CD8-positive, alpha-beta memory T cell (primary cell): ENCODE measurements at regions not wholly inside any gene's neighbourhood (a gene's known extent, or its start where the extent isn't known, plus 50 kb on each side); places are given as distances from the start of the nearest gene placed in this dataset.

Experiments
- CTCF ChIA-PET: fragments of 350-600 bp; sonication (Branson Sonifier 250); formaldehyde crosslinking; loops from one replicate; lab custom pipeline; 2021; ENCODE audit warnings: antibody characterized with exemption; lab: Charles Lee
- POLR2A ChIA-PET: fragments of 350-600 bp; sonication (Branson Sonifier 250); formaldehyde crosslinking; loops from one replicate; lab custom pipeline; 2021; ENCODE audit warnings: antibody characterized with exemption; lab: Charles Lee
- DNase-seq, 5 donors: peaks; one replicate each; pipeline versions ENCODE4 v3.0.0 to v3.0.0-alpha.2; 2020 to 2022; ENCODE audit warnings: mixed read lengths in 1 of 5
- H3K27ac ChIP-seq: one replicate; pipeline ENCODE4 v1.7.0; 2013; ENCODE audit warnings: low read depth, mild to moderate bottlenecking, low read length, moderate library complexity
- H3K27me3 ChIP-seq: 2 replicates; pipeline ENCODE4 v1.7.0; 2013; ENCODE audit warnings: low read length, mild to moderate bottlenecking; ENCODE audit not compliant: insufficient read depth, poor library complexity, severe bottlenecking
- H3K36me3 ChIP-seq: 2 replicates; pipeline ENCODE4 v1.7.0; 2013; ENCODE audit warnings: mild to moderate bottlenecking, low read length, moderate library complexity; ENCODE audit not compliant: insufficient read depth
- H3K4me1 ChIP-seq: 2 replicates; pipeline ENCODE4 v1.7.0; 2013; ENCODE audit warnings: mild to moderate bottlenecking, low read length, moderate library complexity; ENCODE audit not compliant: insufficient read depth
- H3K4me3 ChIP-seq: 2 replicates; pipeline ENCODE4 v1.7.0; 2013; ENCODE audit warnings: mild to moderate bottlenecking, low read length
- H3K9me3 ChIP-seq: 2 replicates; pipeline ENCODE4 v1.7.0; 2013; ENCODE audit warnings: mild to moderate bottlenecking, low read length
- H3K27ac Mint-ChIP-seq, 8 donors: one replicate each; pipeline ENCODE4 v1.8.0; 2020 to 2021; ENCODE audit warnings: mixed read lengths in 8 of 8, mild to moderate bottlenecking in 6 of 8, inconsistent platforms in 3 of 8, moderate library complexity in 3 of 8
- H3K27me3 Mint-ChIP-seq, 2 donors: one replicate each; pipeline ENCODE4 v1.8.0; 2020 to 2021; ENCODE audit warnings: mixed read lengths in 2 of 2, mild to moderate bottlenecking in 1 of 2, moderate library complexity in 1 of 2
- H3K36me3 Mint-ChIP-seq, 3 donors: one replicate each; pipeline ENCODE4 v1.8.0; 2020 to 2021; ENCODE audit warnings: mixed read lengths in 3 of 3, inconsistent platforms in 1 of 3, mild to moderate bottlenecking in 1 of 3
- H3K4me1 Mint-ChIP-seq, 3 donors: one replicate each; pipeline ENCODE4 v1.8.0; 2020 to 2021; ENCODE audit warnings: mixed read lengths in 3 of 3, inconsistent platforms in 1 of 3, mild to moderate bottlenecking in 1 of 3
- H3K4me3 Mint-ChIP-seq, 7 donors: one replicate each; pipeline ENCODE4 v1.8.0; 2020 to 2021; ENCODE audit warnings: mixed read lengths in 7 of 7, mild to moderate bottlenecking in 6 of 7, moderate library complexity in 4 of 7, inconsistent platforms in 2 of 7
- H3K9me3 Mint-ChIP-seq, 5 donors: one replicate each; pipeline ENCODE4 v1.8.0; 2020 to 2022; ENCODE audit warnings: mixed read lengths in 5 of 5, mild to moderate bottlenecking in 3 of 5, moderate library complexity in 2 of 5, inconsistent platforms in 1 of 5

GRCh38 chr6:53985366-53985765 is 125.9 kb upstream of the MLIP start:
- Histone ChIP-seq H3K4me1 (no peaks in the 10 kb centered on the region), H3K27ac (no peak overlapping the region), H3K36me3 (no peaks in the 10 kb centered on the region), H3K9me3 (no peaks in the 10 kb centered on the region), H3K4me3 (no peak overlapping the region), H3K27me3 (no peaks in the 10 kb centered on the region)
- CTCF ChIA-PET, result no interaction called here
- no peak overlapping the region for H3K4me3 Mint-ChIP-seq
- no peaks in the 10 kb centered on the region for H3K9me3 Mint-ChIP-seq
- H3K27ac Mint-ChIP-seq, result no peak overlapping the region
- H3K27me3 Mint-ChIP-seq, result peaks cover 3 to 7% of the 10 kb centered on the region in 2 donors
- POLR2A ChIA-PET, result no interaction called here
- no peak for DNase-seq
- no peaks in the 10 kb centered on the region for H3K36me3 Mint-ChIP-seq
- H3K4me1 Mint-ChIP-seq, result no peaks in the 10 kb centered on the region

DNA sequence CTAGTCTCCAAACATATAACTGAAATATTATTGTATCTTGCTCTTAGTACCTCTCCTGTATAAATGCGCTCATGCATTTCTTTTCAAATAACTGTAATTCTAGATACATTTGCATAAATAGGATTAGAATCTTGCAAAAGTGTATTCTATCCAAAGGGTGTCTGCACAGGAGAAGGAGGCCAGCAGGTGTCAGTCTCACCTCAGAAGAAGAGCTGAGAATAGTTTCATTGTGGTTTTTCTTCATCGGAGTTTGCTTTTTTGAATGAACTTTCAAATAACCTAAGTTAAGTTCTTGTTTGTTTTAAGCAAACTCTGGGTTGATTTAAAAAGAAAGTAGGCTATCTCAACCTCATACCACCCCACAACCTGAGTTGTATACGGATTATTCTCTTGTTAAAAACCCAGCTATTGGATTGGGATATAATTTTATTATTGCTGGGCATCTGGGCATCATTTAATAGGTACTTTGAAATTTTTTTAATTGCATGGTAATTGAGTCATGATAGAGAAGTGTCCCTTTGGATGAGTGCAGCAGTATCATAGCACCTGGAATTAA is 125.0 kb upstream of the MLIP start:
- H3K36me3 Mint-ChIP-seq, result no peaks in the 10 kb centered on the region
- H3K27ac ChIP-seq, result no peak overlapping the region
- no peak overlapping the region for H3K27ac Mint-ChIP-seq
- H3K27me3 Mint-ChIP-seq, result peaks cover 1 to 3% of the 10 kb centered on the region in 2 donors
- no peaks in the 10 kb centered on the region for H3K4me1 ChIP-seq
- H3K4me1 Mint-ChIP-seq, result no peaks in the 10 kb centered on the region
- no peak overlapping the region for H3K4me3 ChIP-seq
- DNase-seq, result no peak
- ChIA-PET POLR2A (no interaction called here), CTCF (interaction anchor here (0.8 kb wide), 1 partner anchor 11 kb away, joined by 3 read pairs; no protein-coding TSS in a partner anchor)
- H3K36me3 ChIP-seq, result no peaks in the 10 kb centered on the region
- no peaks in the 10 kb centered on the region for H3K27me3 ChIP-seq
- no peaks in the 10 kb centered on the region for H3K9me3 ChIP-seq
- no peak overlapping the region for H3K4me3 Mint-ChIP-seq
- no peaks in the 10 kb centered on the region for H3K9me3 Mint-ChIP-seq

DNA sequence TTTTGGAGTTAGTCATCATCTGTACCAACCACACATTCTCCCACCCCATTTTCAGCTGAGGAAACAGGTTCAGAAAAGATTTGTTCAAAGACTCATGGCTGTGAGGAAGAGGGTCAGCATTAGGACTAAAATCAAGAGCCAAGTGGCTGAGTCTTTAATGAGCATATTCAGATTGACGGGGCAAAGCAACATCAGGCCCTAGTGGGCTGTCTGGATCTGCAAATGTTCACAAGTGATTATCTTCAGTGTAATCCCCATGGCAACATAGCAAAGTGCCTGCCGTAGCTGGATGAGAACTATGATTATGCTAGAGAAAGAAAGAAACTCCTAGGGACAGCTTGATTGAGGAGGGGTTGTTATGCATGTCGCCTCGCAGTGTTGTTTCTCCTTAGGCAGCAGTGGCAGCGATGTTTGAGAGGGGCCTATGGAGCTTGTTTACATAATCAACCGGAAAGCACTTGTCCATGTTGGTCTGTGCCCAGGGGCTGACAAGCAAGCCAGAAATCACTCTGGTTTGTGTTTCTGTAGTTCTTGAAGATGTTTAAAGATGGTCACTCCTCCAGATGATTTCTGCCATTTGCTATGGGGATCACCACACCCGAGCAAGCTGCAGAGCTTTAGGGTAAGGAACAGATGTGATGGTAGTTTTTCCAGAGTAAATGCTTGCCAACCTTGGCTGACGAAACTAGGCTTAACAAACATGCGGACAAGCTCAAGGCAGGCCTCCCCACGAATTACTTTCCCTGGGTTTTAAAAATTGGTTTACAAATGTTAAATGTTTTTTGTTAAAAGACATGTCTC is 124.3 kb upstream of the MLIP start:
- Mint-ChIP-seq H3K4me1 (no peaks in the 10 kb centered on the region), H3K36me3 (no peaks in the 10 kb centered on the region), H3K27ac (no peak overlapping the region), H3K27me3 (peaks cover 0 to 3% of the 10 kb centered on the region in 2 donors), H3K4me3 (no peak overlapping the region), H3K9me3 (no peaks in the 10 kb centered on the region)
- no peak for DNase-seq
- H3K27me3 ChIP-seq, result no peaks in the 10 kb centered on the region
- H3K9me3 ChIP-seq, result no peaks in the 10 kb centered on the region
- POLR2A ChIA-PET, result no interaction called here
- no peaks in the 10 kb centered on the region for H3K4me1 ChIP-seq
- no peaks in the 10 kb centered on the region for H3K36me3 ChIP-seq
- CTCF ChIA-PET, result interaction anchor here (0.8 kb wide), 1 partner anchor 11 kb away, joined by 3 read pairs; no protein-coding TSS in a partner anchor
- no peak overlapping the region for H3K4me3 ChIP-seq
- H3K27ac ChIP-seq, result no peak overlapping the region

- CTCF ChIA-PET, result no interaction called here
- DNase-seq, result no peak
- H3K27me3 Mint-ChIP-seq, result peaks cover 0 to 3% of the 10 kb centered on the region in 2 donors
- Histone ChIP-seq H3K27me3 (no peaks in the 10 kb centered on the region), H3K27ac (no peak overlapping the region), H3K9me3 (no peaks in the 10 kb centered on the region), H3K36me3 (no peaks in the 10 kb centered on the region), H3K4me1 (no peaks in the 10 kb centered on the region), H3K4me3 (no peak overlapping the region)
- POLR2A ChIA-PET, result no interaction called here
- H3K4me3 Mint-ChIP-seq, result no peak overlapping the region
- no peak overlapping the region for H3K27ac Mint-ChIP-seq
- H3K9me3 Mint-ChIP-seq, result no peaks in the 10 kb centered on the region
- no peaks in the 10 kb centered on the region for H3K4me1 Mint-ChIP-seq
- no peaks in the 10 kb centered on the region for H3K36me3 Mint-ChIP-seq
Observed at GRCh38 chr6:53987522-53987888, 123.7 kb upstream of the MLIP start.

DNA sequence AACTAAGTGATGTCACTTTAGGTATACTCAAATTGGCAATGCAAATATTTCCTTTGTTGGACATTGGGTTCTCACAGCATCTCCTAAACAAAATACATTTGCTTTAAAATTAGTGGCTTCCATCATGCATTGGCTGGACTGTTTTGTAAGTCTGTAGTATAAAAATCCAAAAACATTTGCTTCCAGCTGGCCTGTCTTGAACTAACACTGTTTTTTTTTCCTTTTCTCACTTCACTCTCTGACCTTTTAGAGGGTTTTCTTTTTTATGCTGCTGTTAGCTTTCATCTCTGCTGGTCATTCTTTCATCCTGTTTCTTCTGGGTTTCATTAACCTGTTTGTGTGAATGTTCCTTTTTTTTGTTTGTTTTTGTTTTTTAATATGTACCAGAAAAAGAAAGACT is 121.7 kb upstream of the MLIP start:
- no peak overlapping the region for H3K27ac ChIP-seq
- H3K27me3 ChIP-seq, result no peaks in the 10 kb centered on the region
- H3K27ac Mint-ChIP-seq, result no peak overlapping the region
- no peak overlapping the region for H3K4me3 Mint-ChIP-seq
- no peaks in the 10 kb centered on the region for H3K9me3 Mint-ChIP-seq
- no peaks in the 10 kb centered on the region for H3K4me1 Mint-ChIP-seq
- H3K4me3 ChIP-seq, result no peak overlapping the region
- DNase-seq, result no peak
- no peaks in the 10 kb centered on the region for H3K36me3 Mint-ChIP-seq
- H3K36me3 ChIP-seq, result no peaks in the 10 kb centered on the region
- H3K27me3 Mint-ChIP-seq, result no peaks in the 10 kb centered on the region
- no peaks in the 10 kb centered on the region for H3K4me1 ChIP-seq
- ChIA-PET POLR2A (no interaction called here), CTCF (no interaction called here)
- H3K9me3 ChIP-seq, result no peaks in the 10 kb centered on the region

DNA sequence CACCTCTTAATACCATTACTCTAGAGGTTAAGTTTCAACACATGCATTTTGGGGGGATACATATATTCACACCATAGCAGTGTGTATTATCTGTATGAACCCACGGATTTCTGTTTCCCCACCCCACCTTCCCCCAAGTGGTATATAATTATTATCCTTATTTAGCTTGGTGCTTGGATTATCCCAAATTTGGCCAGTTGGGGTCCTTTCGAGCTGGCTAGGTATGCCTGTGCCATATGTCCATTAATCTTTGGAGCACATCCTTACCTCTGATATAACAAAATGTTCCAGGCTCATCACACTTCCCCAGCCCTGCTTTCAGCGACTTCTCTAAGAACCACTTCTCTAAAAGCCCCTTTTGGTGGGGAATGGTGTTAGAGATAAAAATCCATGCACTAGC is 118.7 kb upstream of the MLIP start:
- Histone ChIP-seq H3K9me3 (no peaks in the 10 kb centered on the region), H3K36me3 (no peaks in the 10 kb centered on the region), H3K4me1 (no peaks in the 10 kb centered on the region), H3K27ac (no peak overlapping the region), H3K27me3 (no peaks in the 10 kb centered on the region), H3K4me3 (no peak overlapping the region)
- ChIA-PET CTCF (no interaction called here), POLR2A (no interaction called here)
- no peaks in the 10 kb centered on the region for H3K36me3 Mint-ChIP-seq
- no peaks in the 10 kb centered on the region for H3K4me1 Mint-ChIP-seq
- peaks cover 0 to 6% of the 10 kb centered on the region in 2 donors for H3K27me3 Mint-ChIP-seq
- no peak for DNase-seq
- H3K4me3 Mint-ChIP-seq, result no peak overlapping the region
- no peak overlapping the region for H3K27ac Mint-ChIP-seq
- no peaks in the 10 kb centered on the region for H3K9me3 Mint-ChIP-seq

DNA sequence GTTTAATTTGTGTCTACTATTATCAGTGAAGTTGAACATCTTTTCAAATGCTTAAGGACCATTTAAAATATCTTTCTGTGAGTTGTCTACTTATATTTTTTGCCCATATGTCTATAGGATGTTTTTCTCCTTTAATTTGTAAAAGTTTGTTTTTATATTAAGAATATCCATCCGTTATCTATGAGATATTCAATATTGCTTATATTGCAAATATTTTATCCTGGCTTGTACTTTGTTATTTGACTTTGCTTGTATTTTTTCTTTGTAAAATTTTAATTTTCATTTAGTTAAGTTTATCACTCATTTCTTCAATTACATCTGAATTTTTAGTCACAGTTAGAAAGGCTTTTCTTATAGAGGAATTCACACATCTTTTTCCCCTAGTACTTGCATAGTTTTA is 117.0 kb upstream of the MLIP start:
- no peak for DNase-seq
- no peaks in the 10 kb centered on the region for H3K9me3 Mint-ChIP-seq
- no peak overlapping the region for H3K27ac Mint-ChIP-seq
- H3K4me3 Mint-ChIP-seq, result no peak overlapping the region
- H3K4me3 ChIP-seq, result no peak overlapping the region
- ChIA-PET CTCF (no interaction called here), POLR2A (no interaction called here)
- H3K9me3 ChIP-seq, result no peaks in the 10 kb centered on the region
- no peaks in the 10 kb centered on the region for H3K27me3 ChIP-seq
- no peaks in the 10 kb centered on the region for H3K36me3 ChIP-seq
- no peak overlapping the region for H3K27ac ChIP-seq
- H3K27me3 Mint-ChIP-seq, result peaks cover 0 to 10% of the 10 kb centered on the region in 2 donors
- peaks cover 0 to 11% (median 11%) of the 10 kb centered on the region in 3 donors for H3K4me1 Mint-ChIP-seq
- H3K4me1 ChIP-seq, result no peaks in the 10 kb centered on the region
- H3K36me3 Mint-ChIP-seq, result no peaks in the 10 kb centered on the region

GRCh38 chr6:53995935-53996334 is 115.3 kb upstream of the MLIP start:
- H3K4me3 Mint-ChIP-seq, result no peak overlapping the region
- Histone ChIP-seq H3K4me3 (no peak overlapping the region), H3K27me3 (no peaks in the 10 kb centered on the region), H3K9me3 (no peaks in the 10 kb centered on the region), H3K36me3 (no peaks in the 10 kb centered on the region), H3K27ac (no peak overlapping the region), H3K4me1 (no peaks in the 10 kb centered on the region)
- H3K36me3 Mint-ChIP-seq, result no peaks in the 10 kb centered on the region
- H3K9me3 Mint-ChIP-seq, result no peaks in the 10 kb centered on the region
- POLR2A ChIA-PET, result no interaction called here
- no peak overlapping the region for H3K27ac Mint-ChIP-seq
- CTCF ChIA-PET, result no interaction called here
- no peak for DNase-seq
- H3K4me1 Mint-ChIP-seq, result peaks cover 0 to 12% (median 11%) of the 10 kb centered on the region in 3 donors
- H3K27me3 Mint-ChIP-seq, result peaks cover 5 to 18% of the 10 kb centered on the region in 2 donors
